ENCODE measurements at regions not wholly inside any gene's neighbourhood (a gene's known extent, or its start where the extent isn't known, plus 50 kb on each side); places are given as distances from the start of the nearest gene placed in this dataset.

DNA sequence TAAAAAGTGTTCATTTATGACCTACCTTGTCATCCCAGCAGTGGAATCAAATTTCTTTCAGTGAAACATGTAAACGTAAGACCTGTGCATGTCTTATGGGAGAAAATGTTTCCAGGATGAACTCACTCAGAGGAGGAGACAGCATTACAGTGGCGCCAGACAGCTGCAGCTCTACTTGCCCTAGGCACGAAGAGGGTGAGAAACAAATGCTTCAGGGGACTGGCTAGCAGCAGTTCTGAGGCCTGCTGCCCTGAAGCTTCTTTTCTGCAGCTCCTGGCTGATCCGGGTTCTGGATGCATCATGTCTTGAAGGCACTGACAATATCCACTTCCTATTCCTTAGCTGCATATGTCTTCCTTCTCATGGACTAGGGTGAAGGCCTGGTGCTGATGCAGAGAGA lies 120.2 kb downstream of the QRSL1 start:
- TF ChIP-seq, protein P1, sequence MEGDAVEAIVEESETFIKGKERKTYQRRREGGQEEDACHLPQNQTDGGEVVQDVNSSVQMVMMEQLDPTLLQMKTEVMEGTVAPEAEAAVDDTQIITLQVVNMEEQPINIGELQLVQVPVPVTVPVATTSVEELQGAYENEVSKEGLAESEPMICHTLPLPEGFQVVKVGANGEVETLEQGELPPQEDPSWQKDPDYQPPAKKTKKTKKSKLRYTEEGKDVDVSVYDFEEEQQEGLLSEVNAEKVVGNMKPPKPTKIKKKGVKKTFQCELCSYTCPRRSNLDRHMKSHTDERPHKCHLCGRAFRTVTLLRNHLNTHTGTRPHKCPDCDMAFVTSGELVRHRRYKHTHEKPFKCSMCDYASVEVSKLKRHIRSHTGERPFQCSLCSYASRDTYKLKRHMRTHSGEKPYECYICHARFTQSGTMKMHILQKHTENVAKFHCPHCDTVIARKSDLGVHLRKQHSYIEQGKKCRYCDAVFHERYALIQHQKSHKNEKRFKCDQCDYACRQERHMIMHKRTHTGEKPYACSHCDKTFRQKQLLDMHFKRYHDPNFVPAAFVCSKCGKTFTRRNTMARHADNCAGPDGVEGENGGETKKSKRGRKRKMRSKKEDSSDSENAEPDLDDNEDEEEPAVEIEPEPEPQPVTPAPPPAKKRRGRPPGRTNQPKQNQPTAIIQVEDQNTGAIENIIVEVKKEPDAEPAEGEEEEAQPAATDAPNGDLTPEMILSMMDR (IDR thresholded peaks at IDR 0.05; ENCODE audit: poor library complexity, severe bottlenecking), result no peak
- TF ChIP-seq EZH2 (IDR thresholded peaks at IDR 0.05; ENCODE audit: borderline replicate concordance, insufficient read depth, low read length, poor library complexity, severe bottlenecking), result no peak
- TF ChIP-seq EP300 (conservative IDR thresholded peaks at IDR 0.05; ENCODE audit: poor library complexity, severe bottlenecking), result no peak

All from neural cell (in vitro differentiated cells).